ENCODE measurements at regions not wholly inside any gene's neighbourhood (a gene's known extent, or its start where the extent isn't known, plus 50 kb on each side); places are given as distances from the start of the nearest gene placed in this dataset.
"Not testable (repeated sequence)": the region's sequence is repeated elsewhere in the genome, so short reads cannot be mapped to it uniquely, and the experiment has no call there.

- DNase-seq (ENCODE audit: low read depth) = no peak
Observed at GRCh38 chr17:33832262-33832661, 422.8 kb upstream of the CCL2 start.

DNA sequence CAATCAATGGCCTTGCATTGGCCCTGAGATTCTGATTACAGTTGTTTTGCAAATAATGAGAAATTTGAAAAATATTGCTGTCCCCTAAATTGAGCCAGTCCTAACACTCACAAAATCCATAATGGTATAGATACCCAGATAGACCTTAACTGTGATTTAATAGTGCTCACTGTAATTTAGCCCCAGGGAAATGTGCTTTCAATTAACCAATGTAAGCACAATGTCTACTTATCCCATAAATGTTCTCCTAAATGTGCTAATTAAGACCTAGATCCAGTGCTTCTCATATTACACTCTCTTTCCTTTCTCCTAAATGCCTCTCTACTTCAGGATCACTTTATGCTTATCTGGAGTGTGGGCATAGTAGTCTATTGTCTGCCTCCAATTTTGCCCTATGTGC is 417.8 kb upstream of the CCL2 start:
- DNase-seq (ENCODE audit: low read depth) = no peak

- DNase-seq (ENCODE audit: low read depth) = no peak
Observed at GRCh38 chr17:33838281-33838680, 416.8 kb upstream of the CCL2 start.

DNA sequence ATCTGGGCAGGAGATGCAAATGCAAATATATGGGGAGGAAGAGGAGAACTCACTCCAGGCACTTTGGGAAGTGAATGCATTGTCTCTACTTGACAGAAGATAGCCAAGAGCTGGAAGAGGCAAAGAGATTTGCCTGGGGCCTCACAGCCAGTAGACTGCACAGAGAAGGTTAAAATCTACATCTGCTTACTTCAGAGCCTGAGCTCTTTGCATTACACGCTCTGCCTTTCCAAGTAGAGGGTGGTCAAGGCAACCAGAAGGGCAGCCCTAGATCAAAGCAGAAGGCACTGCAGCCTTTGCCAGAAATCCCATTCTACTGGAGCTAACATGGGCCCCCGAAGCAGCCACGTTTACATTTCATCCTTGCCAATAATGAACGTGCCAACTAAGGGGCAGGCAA is 407.2 kb upstream of the CCL2 start:
- no peak for DNase-seq (ENCODE audit: low read depth)

GRCh38 chr17:33848433-33848832 is 406.7 kb upstream of the CCL2 start:
- DNase-seq (ENCODE audit: low read depth) = no peak

DNA sequence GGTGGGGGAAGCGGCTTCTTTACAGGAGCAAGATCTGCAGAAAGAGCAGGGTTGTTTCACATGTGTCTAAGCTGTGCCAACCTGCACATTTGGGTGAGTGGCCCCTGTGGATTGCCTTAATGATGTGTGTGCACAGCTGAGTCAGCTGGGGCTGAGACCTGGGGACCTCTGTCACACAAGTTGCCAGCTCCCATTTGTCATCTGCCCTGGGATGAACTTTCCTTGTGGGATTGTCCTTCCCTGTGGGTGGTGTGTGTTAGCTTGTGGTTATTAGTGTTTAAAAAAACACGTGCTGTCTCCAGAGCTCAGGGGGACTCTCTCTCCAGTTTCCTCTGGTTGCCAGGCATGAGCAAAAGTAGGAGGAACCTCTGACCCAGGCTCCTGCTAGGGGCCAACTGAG is 400.5 kb upstream of the CCL2 start:
- DNase-seq (ENCODE audit: low read depth) = no peak

GRCh38 chr17:33858121-33858520 is 397.0 kb upstream of the CCL2 start:
- no peak for DNase-seq (ENCODE audit: low read depth)

- no peak for DNase-seq (ENCODE audit: low read depth)
Observed at GRCh38 chr17:33858682-33859081, 396.4 kb upstream of the CCL2 start.

GRCh38 chr17:33862772-33863602 is 392.1 kb upstream of the CCL2 start:
- no peak for DNase-seq (ENCODE audit: low read depth)

DNA sequence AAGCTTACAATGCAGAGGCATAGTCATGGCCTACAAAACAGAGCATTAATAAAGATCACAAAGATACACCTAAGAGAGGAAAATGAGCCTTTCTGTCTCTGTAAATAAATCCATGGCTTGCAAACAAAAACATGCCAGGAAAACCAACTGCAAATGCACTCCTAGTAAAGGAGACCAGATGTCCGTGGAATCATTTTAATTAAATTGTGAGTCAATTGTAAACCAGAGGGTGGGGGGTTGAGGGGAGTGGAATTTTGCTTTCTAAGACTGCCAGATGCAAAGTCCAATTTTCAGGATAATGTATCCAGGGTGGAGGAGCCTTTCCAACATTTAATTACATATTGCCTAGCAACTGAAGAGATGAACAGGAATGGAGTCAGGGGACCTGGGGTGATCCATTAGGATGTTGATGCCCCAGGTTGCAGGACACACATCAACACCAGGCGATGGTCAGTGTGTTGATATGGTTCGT is 390.3 kb upstream of the CCL2 start:
- no peak for DNase-seq (ENCODE audit: low read depth)

GRCh38 chr17:33868899-33869298 is 386.2 kb upstream of the CCL2 start:
- DNase-seq (ENCODE audit: low read depth) = no peak

GRCh38 chr17:33870936-33871335 is 384.1 kb upstream of the CCL2 start:
- DNase-seq (ENCODE audit: low read depth) = no peak

DNA sequence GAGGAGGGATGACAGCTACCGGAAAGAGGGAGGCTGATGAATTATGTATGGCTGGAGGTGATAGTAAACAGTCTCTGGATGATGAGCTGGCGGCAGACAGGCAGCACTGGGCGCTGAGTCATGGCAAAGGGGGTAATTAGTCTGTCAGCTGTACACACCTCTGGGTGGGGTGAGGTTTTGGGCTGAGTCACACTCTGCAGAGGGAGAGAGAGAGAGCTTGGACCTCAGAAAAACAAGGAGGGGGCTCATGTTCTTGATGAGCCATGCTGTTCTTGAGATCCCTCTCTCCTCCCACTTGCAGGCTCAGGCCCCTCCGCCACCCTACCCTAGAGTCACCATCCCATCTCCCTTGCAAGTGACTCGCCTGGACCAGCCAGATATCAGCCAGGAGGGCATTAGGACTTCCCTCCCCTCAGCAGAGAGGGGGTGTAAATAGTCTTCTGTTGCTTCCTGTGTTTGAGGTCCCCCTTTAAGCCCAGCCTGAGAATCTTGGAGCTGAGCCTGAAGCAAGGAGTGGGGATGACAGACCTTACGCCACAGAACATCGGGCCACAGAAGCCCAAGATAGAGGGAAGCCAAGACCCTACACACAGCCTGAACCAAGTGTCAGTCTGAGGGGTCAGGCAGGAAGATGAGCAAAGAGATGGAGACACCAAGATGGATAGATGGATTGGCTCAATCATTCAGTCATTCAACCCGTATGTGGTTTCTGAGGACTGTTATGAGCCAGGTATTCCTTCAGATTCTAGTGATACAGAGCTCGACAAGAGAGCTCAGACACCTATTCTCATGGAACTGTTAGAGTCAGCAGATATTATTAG is 383.2 kb upstream of the CCL2 start:
- no peak for DNase-seq (ENCODE audit: low read depth)

DNA sequence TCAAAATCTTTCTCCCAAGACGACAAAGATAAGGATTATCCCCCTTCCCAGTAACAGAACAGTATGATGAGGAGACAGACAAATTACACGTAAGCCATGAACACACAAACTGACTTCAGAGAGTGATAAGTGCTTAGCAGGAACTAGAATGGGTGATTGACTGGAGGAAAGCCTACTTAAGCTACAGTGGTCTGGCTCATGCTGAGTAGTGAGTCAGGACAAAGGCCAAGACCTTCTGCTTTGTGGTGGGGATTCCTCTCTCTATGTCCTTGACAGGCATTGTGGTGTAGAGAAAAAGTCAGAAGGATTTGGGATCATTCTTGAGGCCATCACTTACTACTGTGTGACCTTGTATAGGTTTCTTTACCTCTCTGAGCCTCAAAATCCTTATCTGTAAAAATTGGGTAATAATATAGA is 381.9 kb upstream of the CCL2 start:
- DNase-seq (ENCODE audit: low read depth) = no peak

- no peak for DNase-seq (ENCODE audit: low read depth)
Observed at GRCh38 chr17:33874617-33875060, 380.4 kb upstream of the CCL2 start.

DNA sequence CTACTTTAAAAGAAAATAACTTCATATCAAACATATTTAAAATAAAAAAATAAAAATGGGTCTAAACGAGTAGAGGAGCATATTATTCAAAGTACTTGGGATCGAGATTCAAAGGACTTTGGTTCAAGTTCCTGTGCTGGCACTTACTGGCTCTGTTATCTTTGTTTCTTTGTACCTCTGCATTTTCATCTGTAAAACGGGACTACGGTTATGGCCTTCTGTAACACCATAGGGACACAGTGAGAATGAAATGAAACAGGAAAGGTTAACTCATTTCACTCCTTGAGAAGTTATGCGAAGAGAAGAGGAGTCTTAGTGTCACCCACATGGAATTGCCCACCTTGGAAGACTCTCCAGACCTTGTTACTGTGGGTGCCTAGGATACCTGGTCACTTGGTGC is 379.1 kb upstream of the CCL2 start:
- no peak for DNase-seq (ENCODE audit: low read depth)

DNA sequence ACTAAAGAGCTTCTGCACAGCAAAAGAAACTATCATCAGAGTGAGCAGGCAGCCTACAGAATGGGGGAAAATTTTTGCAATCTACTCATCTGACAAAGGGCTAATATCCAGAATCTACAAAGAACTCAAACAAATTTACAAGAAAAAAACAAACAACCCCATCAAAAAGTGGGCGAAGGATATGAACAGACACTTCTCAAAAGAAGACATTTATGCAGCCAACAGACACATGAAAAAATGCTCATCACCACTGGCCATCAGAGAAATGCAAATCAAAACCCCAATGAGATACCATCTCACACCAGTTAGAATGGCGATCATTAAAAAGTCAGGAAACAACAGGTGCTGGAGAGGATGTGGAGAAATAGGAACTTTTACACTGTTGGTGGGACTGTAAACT is 372.8 kb upstream of the CCL2 start:
- not testable (repeated sequence) for DNase-seq (ENCODE audit: low read depth)

- DNase-seq (ENCODE audit: low read depth) = not testable (repeated sequence)
Observed at GRCh38 chr17:33882677-33883076, 372.4 kb upstream of the CCL2 start.

DNA sequence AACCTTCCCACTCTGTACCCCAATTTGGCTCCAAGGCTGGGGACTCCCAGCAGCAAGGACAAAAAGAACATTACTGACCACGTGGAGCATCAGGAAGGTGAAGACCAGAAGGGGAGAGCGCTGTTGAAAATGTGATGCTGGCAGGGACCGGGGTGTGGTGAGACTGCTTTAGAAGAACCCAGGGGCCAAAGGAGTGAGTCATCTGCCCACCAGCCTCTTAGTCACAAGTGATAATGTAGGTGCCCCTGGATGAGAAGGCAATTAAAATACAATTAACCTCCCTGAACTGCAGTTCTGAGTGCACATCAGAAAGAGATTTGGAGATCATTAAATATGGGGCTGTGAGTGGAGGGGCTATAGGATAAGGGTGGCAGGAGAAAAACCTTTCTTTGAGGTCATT is 366.6 kb upstream of the CCL2 start:
- DNase-seq (ENCODE audit: low read depth) = no peak

DNA sequence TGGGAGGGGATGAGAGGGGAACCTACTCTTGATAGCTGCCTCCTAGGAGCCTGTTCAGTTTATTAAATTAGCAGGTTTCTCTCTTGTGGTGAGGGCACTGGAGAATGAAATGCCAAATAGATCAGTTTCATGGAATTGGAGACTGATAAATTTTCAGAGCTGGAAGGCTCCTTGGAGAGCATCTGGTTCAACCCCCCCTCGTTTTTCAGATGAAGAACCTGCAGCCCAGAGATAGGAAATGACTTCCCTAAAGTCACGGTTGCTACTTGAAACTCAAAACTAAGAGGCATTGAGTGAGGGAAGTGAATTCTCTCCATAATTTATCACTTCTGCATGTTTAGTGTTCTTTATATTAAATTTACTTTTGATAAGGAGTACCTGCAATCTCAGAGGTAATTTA is 366.0 kb upstream of the CCL2 start:
- no peak for DNase-seq (ENCODE audit: low read depth)

- no peak for DNase-seq (ENCODE audit: low read depth)
Observed at GRCh38 chr17:33889766-33890165, 365.3 kb upstream of the CCL2 start.

DNA sequence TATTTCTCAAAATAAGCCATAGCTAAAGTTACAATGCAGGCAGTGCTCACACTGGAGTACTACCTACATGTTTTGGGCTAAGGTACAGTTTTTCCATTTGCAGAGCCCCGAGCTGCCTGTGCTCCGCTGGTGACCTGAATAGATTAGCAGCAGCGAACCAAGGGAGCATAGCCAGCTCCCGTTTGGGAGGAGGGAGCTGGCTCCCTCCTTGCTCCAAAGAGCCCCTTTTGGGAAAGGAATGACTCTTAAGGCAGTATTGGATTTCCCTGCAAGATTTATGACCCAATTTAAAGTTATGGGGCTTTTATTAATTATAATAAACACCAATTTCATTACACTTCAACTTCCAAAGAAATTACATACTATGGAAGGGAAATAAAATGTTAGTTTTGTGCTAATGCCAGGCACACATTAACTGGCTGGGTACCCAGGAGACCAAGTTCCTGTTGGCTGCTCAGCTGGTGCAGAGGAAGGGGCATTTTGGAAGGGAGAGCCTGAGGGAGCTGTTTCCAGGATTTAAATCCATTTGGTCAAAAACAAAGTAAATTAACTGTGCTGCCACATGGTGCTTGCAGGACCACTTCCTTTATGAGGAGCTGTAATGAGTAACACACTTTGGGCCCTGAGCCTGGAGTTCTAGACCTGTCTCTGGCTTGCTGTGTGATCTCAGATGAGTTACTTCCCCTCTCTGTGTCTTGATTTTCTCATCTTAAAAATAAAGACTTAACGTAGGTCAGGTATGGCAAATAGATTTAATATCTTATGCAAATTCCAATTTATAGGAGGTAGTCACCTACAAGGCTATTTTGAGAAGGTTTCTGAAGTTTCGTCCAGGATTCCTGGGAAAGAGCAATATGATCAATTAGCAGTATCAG is 362.1 kb upstream of the CCL2 start:
- DNase-seq (ENCODE audit: low read depth) = no peak
